Kasumi-1 (cell line): ENCODE measurements at regions not wholly inside any gene's neighbourhood (a gene's known extent, or its start where the extent isn't known, plus 50 kb on each side); places are given as distances from the start of the nearest gene placed in this dataset.

Source experiments
- DNase-seq, 2 experiments: peaks; one replicate each; lab custom pipeline; 2025; lab: John Stamatoyannopoulos, UW

- DNase-seq, result no peak
These were observed 51.9 kb upstream of the CDIN1 start for GRCh38 chr15:36527235-36528162.

- no peak for DNase-seq
These were observed 50.0 kb upstream of the CDIN1 start for GRCh38 chr15:36529296-36530011.
